H1 (cell line): ENCODE measurements at regions not wholly inside any gene's neighbourhood (a gene's known extent, or its start where the extent isn't known, plus 50 kb on each side); places are given as distances from the start of the nearest gene placed in this dataset.
"Not testable (repeated sequence)": the region's sequence is repeated elsewhere in the genome, so short reads cannot be mapped to it uniquely, and the experiment has no call there.

Experiments used
- CTCF ChIA-PET: fragments of 300-600 bp; sonication (Branson Sonifier 250); formaldehyde crosslinking; loops from one replicate; lab custom pipeline; 2021; ENCODE audit not compliant: partially characterized antibody; lab: Charles Lee
- POLR2A ChIA-PET: fragments of 300-600 bp; sonication (Branson Sonifier 250); formaldehyde crosslinking; loops from one replicate; lab custom pipeline; 2021; ENCODE audit warnings: inconsistent platforms; ENCODE audit not compliant: partially characterized antibody; lab: Charles Lee
- DNase-seq, 2 experiments: peaks; one replicate each; pipeline versions ENCODE4 v3.0.0 to v3.0.0-alpha.2; 2010 to 2022; ENCODE audit warnings: low spot score in 2 of 2, low read depth in 1 of 2, mixed read lengths in 1 of 2
- FAIRE-seq: peaks from 2 replicates; lab custom pipeline; 2011; peaks lifted over from hg19 to GRCh38; lab: Jason Lieb, UNC
- H2AFZ ChIP-seq: 2 replicates; pipeline ENCODE4 v1.8.1; 2012; ENCODE audit warnings: low read length, inconsistent platforms
- H2AK5ac ChIP-seq: 2 replicates; pipeline ENCODE4 v1.6.1; 2013; ENCODE audit warnings: low read depth, low read length
- H2BK120ac ChIP-seq: replicated peaks from 2 replicates; pipeline ENCODE3; 2013; ENCODE audit warnings: low read depth, low read length, inconsistent platforms
- H2BK12ac ChIP-seq: 2 replicates; pipeline ENCODE4 v1.6.1; 2013; ENCODE audit warnings: low read depth, low read length
- H2BK15ac ChIP-seq: 2 replicates; pipeline ENCODE4 v1.6.1; 2013; ENCODE audit warnings: low read length
- H2BK20ac ChIP-seq: 2 replicates; pipeline ENCODE4 v1.6.1; 2013; ENCODE audit warnings: low read length
- H2BK5ac ChIP-seq: 2 replicates; pipeline ENCODE4 v1.6.1; 2013; ENCODE audit warnings: low read depth, low read length
- H3K14ac ChIP-seq: 2 replicates; pipeline ENCODE4 v1.6.1; 2013; ENCODE audit warnings: inconsistent platforms; ENCODE audit not compliant: insufficient read length
- H3K18ac ChIP-seq: 2 replicates; pipeline ENCODE4 v1.6.1; 2013; ENCODE audit warnings: low read length; ENCODE audit errors: extremely low read depth
- H3K23ac ChIP-seq: 2 replicates; pipeline ENCODE4 v1.6.1; 2013; ENCODE audit warnings: inconsistent platforms; ENCODE audit not compliant: insufficient read length
- H3K23me2 ChIP-seq: 2 replicates; pipeline ENCODE4 v1.6.1; 2013; ENCODE audit warnings: low read depth, low read length
- H3K27ac ChIP-seq: 2 replicates; pipeline ENCODE4 v1.6.1; 2011; ENCODE audit warnings: low read depth, low read length, inconsistent platforms
- H3K27me3 ChIP-seq, 4 experiments: replicated peaks in 1 of 4; 1 replicate in 1 of 4; 2 replicates in 3 of 4; pipeline versions ENCODE4 v1.6.1 to v1.8.1; 2011 to 2013; ENCODE audit warnings: low read length in 3 of 4, mild to moderate bottlenecking in 3 of 4, inconsistent platforms in 2 of 4, mixed read lengths in 2 of 4, moderate library complexity in 1 of 4; ENCODE audit not compliant: control insufficient read depth in 3 of 4, insufficient read depth in 3 of 4; ENCODE audit errors: extremely low read depth in 1 of 4
- H3K36me3 ChIP-seq, 4 experiments: 2 replicates each; pipeline versions ENCODE4 v1.6.1 to v1.8.1; 2011 to 2013; ENCODE audit warnings: mild to moderate bottlenecking in 4 of 4, low read length in 3 of 4, moderate library complexity in 2 of 4, control low read depth in 1 of 4, inconsistent platforms in 1 of 4; ENCODE audit not compliant: insufficient read depth in 4 of 4, control insufficient read depth in 2 of 4
- H3K4ac ChIP-seq: replicated peaks from 2 replicates; pipeline ENCODE3; 2013; ENCODE audit warnings: low read length, low read depth, mixed read lengths, inconsistent platforms; ENCODE audit not compliant: insufficient read length
- H3K4me1 ChIP-seq, 4 experiments: replicated peaks in 1 of 4; 1 replicate in 1 of 4; 2 replicates in 3 of 4; pipeline versions ENCODE4 v1.6.1 to v1.8.1; 2011 to 2013; ENCODE audit warnings: low read length in 3 of 4, inconsistent platforms in 2 of 4, mixed read lengths in 1 of 4; ENCODE audit not compliant: insufficient read depth in 4 of 4, control insufficient read depth in 3 of 4
- H3K4me2 ChIP-seq, 2 experiments: 2 replicates each; pipeline versions ENCODE4 v1.6.1 to v1.8.1; 2011 to 2013; ENCODE audit warnings: low read depth in 2 of 2, low read length in 2 of 2, control low read depth in 1 of 2, inconsistent platforms in 1 of 2, mild to moderate bottlenecking in 1 of 2; ENCODE audit not compliant: insufficient read depth in 1 of 2
- H3K4me3 ChIP-seq, 4 experiments: fragments of 200-600, 300-600 bp in 1 of 4; sonication (generic), shearing (Covaris generic), sonication (Bioruptor Twin) in 1 of 4; 2 replicates each; pipeline versions ENCODE4 v1.5.1 to v1.8.1; 2011 to 2016; ENCODE audit warnings: low read length in 4 of 4, low read depth in 3 of 4, control low read depth in 2 of 4, inconsistent platforms in 2 of 4, mild to moderate bottlenecking in 2 of 4, mixed read lengths in 1 of 4, moderate library complexity in 1 of 4; ENCODE audit not compliant: insufficient read depth in 2 of 4; ENCODE audit errors: extremely low read depth in 1 of 4
- H3K56ac ChIP-seq: replicated peaks from 2 replicates; pipeline ENCODE3; 2013; ENCODE audit warnings: low read depth, mild to moderate bottlenecking, mixed read lengths, low read length, inconsistent platforms; ENCODE audit not compliant: insufficient read length
- H3K79me1 ChIP-seq: 2 replicates; pipeline ENCODE4 v1.6.1; 2013; ENCODE audit warnings: low read depth, low read length, control low read depth
- H3K79me2 ChIP-seq, 2 experiments: 2 replicates each; pipeline versions ENCODE4 v1.6.1 to v1.8.1; 2012 to 2013; ENCODE audit warnings: low read length in 2 of 2, mild to moderate bottlenecking in 2 of 2, inconsistent platforms in 1 of 2; ENCODE audit not compliant: insufficient read depth in 2 of 2, control insufficient read depth in 1 of 2
- H3K9ac ChIP-seq, 4 experiments: replicated peaks in 1 of 4; 1 replicate in 1 of 4; 2 replicates in 3 of 4; pipeline versions ENCODE4 v1.6.1 to v1.8.1; 2011 to 2013; ENCODE audit warnings: low read depth in 3 of 4, low read length in 3 of 4, control low read depth in 2 of 4, mild to moderate bottlenecking in 2 of 4, moderate library complexity in 2 of 4, inconsistent platforms in 1 of 4; ENCODE audit errors: extremely low read depth in 1 of 4
- H3K9me3 ChIP-seq, 2 experiments: 2 replicates each; pipeline versions ENCODE4 v1.6.1 to v1.8.1; 2012 to 2013; ENCODE audit warnings: mild to moderate bottlenecking in 2 of 2, moderate library complexity in 2 of 2, control low read depth in 1 of 2, inconsistent platforms in 1 of 2, low read depth in 1 of 2, low read length in 1 of 2, mixed read lengths in 1 of 2; ENCODE audit not compliant: insufficient read depth in 2 of 2
- H4K20me1 ChIP-seq, 2 experiments: replicated peaks in 1 of 2; 2 replicates each; pipeline versions ENCODE3 to v1.8.1; 2011 to 2013; ENCODE audit warnings: inconsistent platforms in 2 of 2, low read length in 2 of 2, mild to moderate bottlenecking in 1 of 2; ENCODE audit not compliant: insufficient read depth in 2 of 2, control insufficient read depth in 1 of 2
- H4K5ac ChIP-seq: 2 replicates; pipeline ENCODE4 v1.6.1; 2013; ENCODE audit warnings: low read length, low read depth, mixed read lengths, inconsistent platforms; ENCODE audit not compliant: insufficient read length
- H4K8ac ChIP-seq: 2 replicates; pipeline ENCODE4 v1.8.0; 2013; ENCODE audit warnings: mild to moderate bottlenecking, moderate library complexity, low read length, inconsistent platforms; ENCODE audit not compliant: insufficient read depth; ENCODE audit errors: extremely low read depth
- H4K91ac ChIP-seq: replicated peaks from 2 replicates; pipeline ENCODE3; 2013; ENCODE audit warnings: low read length, mixed read lengths, inconsistent platforms; ENCODE audit not compliant: insufficient read length
- WGBS, 2 experiments: shearing (Covaris generic) in 1 of 2; methylation state at CpG; one replicate each; pipeline versions ENCODE4 v1.1.6 to v1.1.7; 2013 to 2015; ENCODE audit warnings: low lambda C conversion rate in 2 of 2, mixed read lengths in 2 of 2, inconsistent platforms in 1 of 2, low coverage in 1 of 2, missing lambda C conversion rate in 1 of 2; ENCODE audit not compliant: insufficient replicate concordance in 2 of 2, insufficient coverage in 1 of 2, insufficient read length in 1 of 2; ENCODE audit errors: extremely low coverage in 1 of 2, missing lambda C conversion rate in 1 of 2; 5-methylcytosine and 5-hydroxymethylcytosine counted together

GRCh38 chr16:51516960-51517359 lies 365.9 kb upstream of the SALL1 start:
- H4K8ac ChIP-seq, POLR2A ChIA-PET, H4K20me1 ChIP-seq, H3K27ac ChIP-seq, H2BK15ac ChIP-seq, H3K23ac ChIP-seq, FAIRE-seq, H3K4me3 ChIP-seq, H3K79me2 ChIP-seq, H2BK120ac ChIP-seq, H4K91ac ChIP-seq, H3K4ac ChIP-seq, H2BK5ac ChIP-seq, H2BK20ac ChIP-seq, H3K23me2 ChIP-seq, H3K79me1 ChIP-seq, H3K18ac ChIP-seq, H2BK12ac ChIP-seq, H3K9me3 ChIP-seq, CTCF ChIA-PET, H3K56ac ChIP-seq, H2AFZ ChIP-seq, H3K4me2 ChIP-seq, H3K14ac ChIP-seq, H3K27me3 ChIP-seq, DNase-seq, H3K36me3 ChIP-seq, H3K9ac ChIP-seq, H3K4me1 ChIP-seq, H4K5ac ChIP-seq, H2AK5ac ChIP-seq: not testable (repeated sequence)
- WGBS, 2 experiments: 92% methylated on average over 4 of the region's 4 CpGs; no CpG with 5 or more reads in 1 of the 2 experiments
